ENCODE measurements at regions not wholly inside any gene's neighbourhood (a gene's known extent, or its start where the extent isn't known, plus 50 kb on each side); places are given as distances from the start of the nearest gene placed in this dataset.

GRCh38 chr1:55378582-55378981, 163.4 kb upstream of the USP24 start:
- TF ChIP-seq, protein P1, sequence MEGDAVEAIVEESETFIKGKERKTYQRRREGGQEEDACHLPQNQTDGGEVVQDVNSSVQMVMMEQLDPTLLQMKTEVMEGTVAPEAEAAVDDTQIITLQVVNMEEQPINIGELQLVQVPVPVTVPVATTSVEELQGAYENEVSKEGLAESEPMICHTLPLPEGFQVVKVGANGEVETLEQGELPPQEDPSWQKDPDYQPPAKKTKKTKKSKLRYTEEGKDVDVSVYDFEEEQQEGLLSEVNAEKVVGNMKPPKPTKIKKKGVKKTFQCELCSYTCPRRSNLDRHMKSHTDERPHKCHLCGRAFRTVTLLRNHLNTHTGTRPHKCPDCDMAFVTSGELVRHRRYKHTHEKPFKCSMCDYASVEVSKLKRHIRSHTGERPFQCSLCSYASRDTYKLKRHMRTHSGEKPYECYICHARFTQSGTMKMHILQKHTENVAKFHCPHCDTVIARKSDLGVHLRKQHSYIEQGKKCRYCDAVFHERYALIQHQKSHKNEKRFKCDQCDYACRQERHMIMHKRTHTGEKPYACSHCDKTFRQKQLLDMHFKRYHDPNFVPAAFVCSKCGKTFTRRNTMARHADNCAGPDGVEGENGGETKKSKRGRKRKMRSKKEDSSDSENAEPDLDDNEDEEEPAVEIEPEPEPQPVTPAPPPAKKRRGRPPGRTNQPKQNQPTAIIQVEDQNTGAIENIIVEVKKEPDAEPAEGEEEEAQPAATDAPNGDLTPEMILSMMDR (IDR thresholded peaks at IDR 0.05) = peak; percentile 81
- no peak for TF ChIP-seq EZH2phosphoT487 (IDR thresholded peaks at IDR 0.05)
- TF ChIP-seq EZH2 (IDR thresholded peaks at IDR 0.05) = no peak

Data from neural progenitor cell (in vitro differentiated cells).